ENCODE measurements at regions not wholly inside any gene's neighbourhood (a gene's known extent, or its start where the extent isn't known, plus 50 kb on each side); places are given as distances from the start of the nearest gene placed in this dataset.
A peak's percentile ranks its signal among the peaks of the same experiment; 100 is the strongest.

DNA sequence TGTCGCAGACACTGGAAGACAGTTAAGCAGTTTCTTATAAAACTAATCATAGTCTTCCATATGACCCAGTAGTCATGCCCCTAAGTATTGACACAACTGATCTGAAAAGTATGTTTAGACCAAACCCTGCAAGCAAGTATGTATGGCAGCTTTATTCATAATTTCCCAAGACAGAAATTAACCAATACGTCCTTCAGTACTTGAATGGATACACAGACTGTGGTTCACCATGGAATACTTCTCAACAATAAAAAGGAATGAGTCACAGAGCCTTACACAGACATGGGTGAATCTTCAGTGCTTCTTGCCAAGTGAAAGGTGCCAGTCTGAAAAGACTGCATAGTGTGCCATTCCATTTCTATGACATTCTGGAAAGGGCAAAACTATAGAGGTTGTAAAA, 50.2 kb upstream of the AKR1E2 start:
- ATAC-seq (ENCODE audit: low read depth) (peak; percentile 92), DNase-seq (ENCODE audit: low spot score) (no peak)
- Histone ChIP-seq H3K27ac (ENCODE audit: poor library complexity, severe bottlenecking) (peak overlapping the region; percentile 100), H3K4me1 (ENCODE audit: insufficient read depth, poor library complexity, severe bottlenecking) (peaks cover 45% of the 10 kb centered on the region), H3K9me3 (ENCODE audit: severe bottlenecking) (no peaks in the 10 kb centered on the region), H3K4me3 (ENCODE audit: severe bottlenecking) (no peak overlapping the region), H3K27me3 (ENCODE audit: insufficient read depth, poor library complexity, severe bottlenecking) (no peaks in the 10 kb centered on the region), H3K36me3 (ENCODE audit: low read depth) (no peaks in the 10 kb centered on the region)
- TF ChIP-seq, protein P1, sequence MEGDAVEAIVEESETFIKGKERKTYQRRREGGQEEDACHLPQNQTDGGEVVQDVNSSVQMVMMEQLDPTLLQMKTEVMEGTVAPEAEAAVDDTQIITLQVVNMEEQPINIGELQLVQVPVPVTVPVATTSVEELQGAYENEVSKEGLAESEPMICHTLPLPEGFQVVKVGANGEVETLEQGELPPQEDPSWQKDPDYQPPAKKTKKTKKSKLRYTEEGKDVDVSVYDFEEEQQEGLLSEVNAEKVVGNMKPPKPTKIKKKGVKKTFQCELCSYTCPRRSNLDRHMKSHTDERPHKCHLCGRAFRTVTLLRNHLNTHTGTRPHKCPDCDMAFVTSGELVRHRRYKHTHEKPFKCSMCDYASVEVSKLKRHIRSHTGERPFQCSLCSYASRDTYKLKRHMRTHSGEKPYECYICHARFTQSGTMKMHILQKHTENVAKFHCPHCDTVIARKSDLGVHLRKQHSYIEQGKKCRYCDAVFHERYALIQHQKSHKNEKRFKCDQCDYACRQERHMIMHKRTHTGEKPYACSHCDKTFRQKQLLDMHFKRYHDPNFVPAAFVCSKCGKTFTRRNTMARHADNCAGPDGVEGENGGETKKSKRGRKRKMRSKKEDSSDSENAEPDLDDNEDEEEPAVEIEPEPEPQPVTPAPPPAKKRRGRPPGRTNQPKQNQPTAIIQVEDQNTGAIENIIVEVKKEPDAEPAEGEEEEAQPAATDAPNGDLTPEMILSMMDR (IDR thresholded peaks at IDR 0.05; ENCODE audit: poor library complexity, severe bottlenecking) = no peak

DNA sequence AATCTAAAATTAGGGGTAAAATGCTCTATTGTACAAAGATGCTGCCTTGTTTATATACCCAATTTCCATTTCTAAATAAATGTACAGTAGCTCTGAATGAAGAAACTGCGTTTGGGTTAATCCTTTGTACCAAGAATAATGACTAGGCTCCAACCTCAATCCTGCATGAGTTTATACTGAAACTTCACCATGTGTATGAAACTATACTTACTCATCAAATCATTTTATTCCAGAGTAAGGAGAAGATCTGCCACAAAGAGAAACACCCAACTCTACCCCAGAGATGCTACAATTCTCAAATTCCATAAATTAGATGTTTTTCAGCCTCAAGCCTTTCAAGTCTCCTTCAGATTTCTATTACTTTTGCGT, 53.8 kb upstream of the AKR1E2 start:
- no peaks in the 10 kb centered on the region for H3K27me3 ChIP-seq (ENCODE audit: insufficient read depth, poor library complexity, severe bottlenecking)
- no peak overlapping the region for H3K4me3 ChIP-seq (ENCODE audit: severe bottlenecking)
- H3K9me3 ChIP-seq (ENCODE audit: severe bottlenecking) = no peaks in the 10 kb centered on the region
- TF ChIP-seq, protein P1 (IDR thresholded peaks at IDR 0.05; ENCODE audit: poor library complexity, severe bottlenecking) = no peak
- ATAC-seq (ENCODE audit: low read depth) (no peak), DNase-seq (ENCODE audit: low spot score) (no peak)
- peak overlapping the region; percentile 100 for H3K27ac ChIP-seq (ENCODE audit: poor library complexity, severe bottlenecking)
- no peaks in the 10 kb centered on the region for H3K36me3 ChIP-seq (ENCODE audit: low read depth)
- H3K4me1 ChIP-seq (ENCODE audit: insufficient read depth, poor library complexity, severe bottlenecking) = peaks cover 56% of the 10 kb centered on the region

DNA sequence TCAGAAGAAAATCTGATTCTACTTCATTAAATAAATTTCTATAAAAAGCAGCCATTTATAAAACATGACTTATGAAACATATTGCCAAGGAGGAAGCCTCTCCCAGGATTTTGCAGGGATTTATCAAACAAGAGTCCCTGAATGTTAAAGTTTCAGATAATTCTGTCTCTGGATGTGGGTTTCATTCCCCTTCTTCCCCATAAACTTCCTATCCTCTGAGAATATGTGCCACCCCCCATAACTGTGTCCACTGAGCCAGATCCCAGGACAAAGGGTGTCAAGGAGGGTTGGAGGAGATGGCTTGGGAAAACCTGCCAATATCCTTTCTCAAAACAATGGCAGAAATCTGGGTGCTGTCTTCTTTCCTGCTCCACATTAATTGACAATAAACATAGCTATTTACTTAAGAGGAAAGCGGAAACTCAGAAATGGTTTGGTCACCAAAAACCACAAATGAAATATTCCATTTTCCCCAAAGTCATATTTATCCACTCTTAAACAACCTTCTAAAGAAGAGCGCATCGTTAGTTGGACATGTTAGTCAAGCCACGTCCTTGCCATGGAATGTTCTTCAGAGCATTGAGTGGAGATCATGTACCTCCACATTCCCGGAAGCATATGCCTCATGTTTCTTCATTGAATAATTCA, 54.3 kb upstream of the AKR1E2 start:
- H3K4me1 ChIP-seq (ENCODE audit: insufficient read depth, poor library complexity, severe bottlenecking) = peaks cover 61% of the 10 kb centered on the region
- no peak for DNase-seq (ENCODE audit: low spot score)
- no peaks in the 10 kb centered on the region for H3K27me3 ChIP-seq (ENCODE audit: insufficient read depth, poor library complexity, severe bottlenecking)
- TF ChIP-seq, protein P1 (IDR thresholded peaks at IDR 0.05; ENCODE audit: poor library complexity, severe bottlenecking) = peak; percentile 11
- ATAC-seq (ENCODE audit: low read depth) = no peak
- no peaks in the 10 kb centered on the region for H3K36me3 ChIP-seq (ENCODE audit: low read depth)
- peak overlapping the region; percentile 100 for H3K27ac ChIP-seq (ENCODE audit: poor library complexity, severe bottlenecking)
- H3K9me3 ChIP-seq (ENCODE audit: severe bottlenecking) = no peaks in the 10 kb centered on the region
- no peak overlapping the region for H3K4me3 ChIP-seq (ENCODE audit: severe bottlenecking)

DNA sequence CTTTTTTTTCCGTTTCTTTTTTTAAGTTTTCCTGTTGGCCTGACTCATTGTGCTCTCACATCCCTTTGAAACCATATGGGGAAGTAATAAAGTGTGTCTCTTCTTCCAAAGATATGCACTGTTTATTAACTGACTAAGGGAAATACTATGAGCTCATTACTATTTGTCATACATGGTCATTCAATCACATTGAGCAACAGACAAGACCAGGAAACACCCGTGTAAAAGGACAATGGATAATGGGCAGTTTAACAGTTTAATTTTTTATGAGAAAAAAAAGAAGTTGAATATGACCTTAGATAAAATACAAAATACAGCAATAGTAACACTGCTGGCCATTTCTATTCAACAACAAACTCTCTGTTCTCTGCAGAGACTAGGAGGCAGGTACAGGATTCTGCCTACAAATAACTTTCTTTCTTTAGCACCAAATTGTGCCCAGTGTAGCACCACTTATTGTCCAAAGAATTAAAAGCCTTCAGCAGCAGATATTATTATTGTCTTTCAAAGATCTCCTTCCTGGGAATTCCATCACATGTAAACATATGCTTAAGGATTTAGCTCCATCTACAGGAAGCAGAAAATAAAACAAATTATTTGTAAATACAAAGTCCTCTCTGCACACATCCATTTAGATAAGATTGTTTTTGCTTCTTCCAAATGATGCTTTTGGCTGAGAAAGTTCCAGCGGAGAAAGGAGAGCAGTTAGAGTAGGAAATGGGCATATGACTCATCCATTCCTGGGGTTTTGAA, 55.0 kb upstream of the AKR1E2 start:
- H3K36me3 ChIP-seq (ENCODE audit: low read depth) = no peaks in the 10 kb centered on the region
- H3K27ac ChIP-seq (ENCODE audit: poor library complexity, severe bottlenecking) = peak overlapping the region; percentile 100
- H3K9me3 ChIP-seq (ENCODE audit: severe bottlenecking) = no peaks in the 10 kb centered on the region
- peaks cover 65% of the 10 kb centered on the region for H3K4me1 ChIP-seq (ENCODE audit: insufficient read depth, poor library complexity, severe bottlenecking)
- TF ChIP-seq, protein P1 (IDR thresholded peaks at IDR 0.05; ENCODE audit: poor library complexity, severe bottlenecking) = peak; percentile 44
- DNase-seq (ENCODE audit: low spot score) (no peak), ATAC-seq (ENCODE audit: low read depth) (peak; percentile 91)
- H3K27me3 ChIP-seq (ENCODE audit: insufficient read depth, poor library complexity, severe bottlenecking) = no peaks in the 10 kb centered on the region
- H3K4me3 ChIP-seq (ENCODE audit: severe bottlenecking) = no peak overlapping the region

DNA sequence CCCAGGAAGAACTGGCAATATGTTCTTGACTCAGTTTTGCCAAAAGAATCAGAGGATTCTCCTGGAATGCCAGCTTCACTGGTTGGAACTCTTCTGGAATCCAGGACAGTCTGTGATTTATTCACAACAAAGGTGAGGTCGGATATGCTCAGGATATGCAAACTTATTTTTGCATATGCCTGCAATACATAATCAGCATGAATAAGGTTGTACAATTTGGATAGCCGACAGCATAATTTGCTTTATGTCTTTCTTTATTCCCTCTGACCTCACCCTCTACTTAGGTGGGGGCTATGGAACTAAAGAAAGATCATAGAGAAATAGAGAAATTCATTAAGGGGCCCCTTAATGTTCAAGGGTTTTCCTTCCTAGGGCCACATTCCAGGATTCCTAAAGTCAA, 57.6 kb upstream of the AKR1E2 start:
- Histone ChIP-seq H3K4me3 (ENCODE audit: severe bottlenecking) (no peak overlapping the region), H3K9me3 (ENCODE audit: severe bottlenecking) (no peaks in the 10 kb centered on the region), H3K4me1 (ENCODE audit: insufficient read depth, poor library complexity, severe bottlenecking) (peaks cover 64% of the 10 kb centered on the region), H3K27ac (ENCODE audit: poor library complexity, severe bottlenecking) (peak overlapping the region; percentile 100), H3K36me3 (ENCODE audit: low read depth) (no peaks in the 10 kb centered on the region), H3K27me3 (ENCODE audit: insufficient read depth, poor library complexity, severe bottlenecking) (no peaks in the 10 kb centered on the region)
- ATAC-seq (ENCODE audit: low read depth) (no peak), DNase-seq (ENCODE audit: low spot score) (no peak)
- TF ChIP-seq, protein P1 (IDR thresholded peaks at IDR 0.05; ENCODE audit: poor library complexity, severe bottlenecking) = no peak

All from RWPE2 (cell line).